Activated gamma-delta T cell treated with Interleukin-2 at 50 U/mL for 16 hours (primary cell): ENCODE measurements at regions not wholly inside any gene's neighbourhood (a gene's known extent, or its start where the extent isn't known, plus 50 kb on each side); places are given as distances from the start of the nearest gene placed in this dataset.

Experiments used
- DNase-seq: peaks from one replicate; pipeline ENCODE4 v3.0.0-alpha.2; 2020

DNA sequence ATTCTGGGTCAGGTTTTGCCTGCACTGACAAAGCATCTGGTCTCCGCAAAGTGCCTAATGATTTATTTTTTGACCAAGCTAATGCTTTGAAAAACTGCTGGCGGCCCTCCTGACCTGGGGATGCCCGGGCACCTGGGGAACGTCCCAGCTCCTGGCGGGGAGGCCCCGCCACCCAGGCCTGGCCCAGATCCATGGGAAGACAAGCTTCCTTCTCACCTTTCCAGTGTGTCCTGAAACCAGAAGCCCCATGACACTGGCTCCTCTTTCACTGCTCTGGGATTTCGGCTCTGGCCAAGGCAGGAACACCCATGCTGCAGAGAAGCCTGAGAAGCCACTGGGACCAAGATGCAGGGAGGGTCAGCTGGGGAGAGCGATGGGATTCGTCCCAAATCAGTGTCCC lies 144.1 kb downstream of the SEC61B start:
- DNase-seq: no peak

DNA sequence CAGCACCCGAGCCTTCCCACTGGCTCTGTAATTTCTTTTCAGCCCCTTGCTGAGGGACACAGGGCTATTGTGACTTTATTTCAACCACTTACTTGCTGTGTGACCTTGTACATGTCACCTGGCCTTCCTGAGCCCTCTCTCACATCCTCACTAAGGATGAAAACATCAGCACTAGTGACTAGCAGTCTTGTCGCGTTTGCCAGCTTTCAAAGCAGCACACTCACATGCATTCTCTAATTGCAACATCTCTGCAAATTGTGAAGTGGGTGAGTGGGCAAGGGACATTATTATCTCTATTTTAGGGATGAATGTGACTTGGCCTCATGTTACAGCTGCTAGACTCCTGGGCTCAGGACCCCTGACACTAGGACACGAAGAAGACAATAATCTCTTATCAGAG lies 144.5 kb downstream of the SEC61B start:
- DNase-seq: no peak

DNA sequence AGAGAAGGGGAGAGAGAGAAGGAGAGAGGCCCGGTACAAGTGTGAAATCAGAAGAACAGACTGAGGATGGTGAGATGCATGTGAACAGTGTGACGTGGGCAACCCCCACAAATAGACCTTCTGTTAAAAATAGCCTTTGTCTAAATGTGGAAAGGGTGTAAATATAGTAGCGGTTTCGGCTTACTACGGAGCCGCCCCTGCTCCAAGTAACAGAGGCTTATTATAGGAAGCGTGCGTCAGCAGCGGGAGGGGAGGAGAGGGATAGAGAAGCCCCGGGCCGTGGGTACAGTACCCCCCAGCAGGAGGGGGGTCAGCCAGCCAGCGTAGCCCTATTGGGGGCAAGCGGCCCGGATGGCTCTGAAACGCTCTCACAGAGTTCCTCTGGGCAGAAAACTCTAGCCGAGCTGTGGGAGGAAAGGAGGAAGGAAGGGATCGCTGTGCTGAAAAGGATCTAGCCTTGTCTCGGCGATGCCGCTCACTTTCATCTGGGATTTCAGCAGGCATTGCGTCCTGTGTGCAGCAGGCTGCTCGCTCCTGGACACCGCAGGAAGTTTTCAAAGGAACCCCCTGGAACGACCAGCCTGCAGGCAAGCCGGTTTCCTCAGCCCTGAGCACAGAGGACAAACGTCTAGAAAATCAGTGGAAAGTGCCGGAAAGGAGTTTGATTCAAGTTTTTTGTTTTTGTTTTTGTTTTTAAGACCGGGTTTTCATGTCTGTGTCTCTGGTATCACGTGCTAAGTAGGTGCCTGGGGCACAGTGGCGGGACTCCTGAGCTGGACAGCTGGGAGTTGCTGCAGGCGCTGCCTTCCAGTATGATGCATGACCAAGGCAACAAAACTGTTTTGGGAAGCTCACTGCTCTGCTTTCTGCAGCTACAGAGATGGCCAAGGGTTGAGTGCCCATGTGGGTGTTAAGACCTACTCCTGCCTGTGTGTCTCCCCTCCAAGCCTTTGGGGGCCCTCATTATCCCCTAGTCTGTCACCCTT lies 146.6 kb downstream of the SEC61B start:
- DNase-seq: no peak

DNA sequence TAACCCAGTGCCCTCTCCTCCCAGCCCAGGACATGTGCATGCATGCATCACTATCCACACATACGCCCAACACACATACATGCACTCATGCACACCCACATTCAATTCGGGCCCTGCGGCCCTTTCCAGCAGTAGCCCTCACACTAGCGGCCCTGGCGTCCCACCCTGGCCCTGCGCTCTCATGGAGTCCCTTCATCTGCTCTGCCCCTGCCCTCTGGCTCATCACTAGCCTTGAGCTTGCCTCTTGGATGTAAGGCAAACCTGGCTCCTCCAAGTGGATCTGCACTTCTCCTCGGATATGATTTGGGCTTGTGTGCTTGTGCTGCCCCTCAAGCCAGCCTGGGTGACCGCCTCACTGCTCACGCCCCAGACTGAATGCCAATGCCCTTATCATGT lies 147.2 kb downstream of the SEC61B start:
- no peak for DNase-seq

DNA sequence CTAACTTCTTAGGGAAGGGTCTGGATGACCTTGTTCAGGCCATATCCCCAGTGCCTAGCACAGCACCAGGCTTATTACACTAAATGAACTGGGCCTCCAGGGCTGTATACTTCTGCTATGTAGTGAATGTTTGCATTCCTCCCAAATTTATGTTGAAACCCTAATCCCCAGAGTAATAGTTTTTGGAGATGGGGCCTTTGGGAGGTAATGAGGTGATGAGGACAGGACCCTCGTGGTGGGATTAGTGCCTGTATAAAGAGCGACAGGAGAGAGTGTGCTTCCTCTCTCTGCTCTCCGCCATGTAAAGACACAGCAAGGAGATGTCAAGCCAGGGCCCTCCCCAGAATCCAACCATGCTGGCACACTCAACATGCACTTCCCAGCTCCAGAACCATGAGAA lies 148.3 kb downstream of the SEC61B start:
- DNase-seq: no peak

DNA sequence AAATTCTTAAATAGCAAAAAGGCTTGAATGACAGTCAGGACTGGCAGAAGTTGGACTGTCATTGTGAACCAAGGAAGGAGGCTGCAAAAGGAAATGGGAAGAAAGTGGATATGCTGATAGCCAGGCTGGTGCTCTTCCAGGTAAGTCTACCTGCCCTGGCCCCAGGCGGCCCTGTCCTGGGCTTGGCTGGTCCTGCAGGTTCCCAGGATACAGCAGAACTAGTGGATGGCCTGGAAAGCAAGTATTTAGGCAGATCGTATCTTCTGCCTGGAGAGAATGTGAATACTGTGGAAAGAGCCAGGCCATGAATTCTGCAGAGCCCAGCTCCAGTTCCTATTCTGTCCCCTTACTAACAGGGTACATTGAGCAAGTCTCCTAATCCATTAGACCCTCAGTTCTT lies 149.3 kb downstream of the SEC61B start:
- no peak for DNase-seq

DNA sequence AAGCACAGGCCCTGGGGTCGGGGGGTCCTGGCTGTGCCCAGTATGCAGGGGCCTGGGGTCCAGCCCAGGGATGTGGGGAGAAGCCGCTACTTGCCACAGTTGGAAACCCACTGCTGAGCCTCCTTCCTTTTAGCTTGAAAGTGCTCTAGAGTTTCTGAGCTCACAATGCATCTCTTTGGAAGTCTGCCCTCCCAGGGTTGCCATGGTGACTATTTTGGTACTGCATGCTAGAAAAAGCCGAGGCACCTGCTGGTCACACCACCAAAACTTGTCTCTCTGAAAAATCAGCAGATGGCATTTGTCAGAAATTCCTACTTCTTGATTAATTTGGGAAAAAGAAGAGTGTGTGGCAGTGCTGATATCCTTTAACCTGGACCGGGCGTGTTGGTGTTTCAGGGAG lies 151.8 kb downstream of the SEC61B start:
- DNase-seq: no peak

DNA sequence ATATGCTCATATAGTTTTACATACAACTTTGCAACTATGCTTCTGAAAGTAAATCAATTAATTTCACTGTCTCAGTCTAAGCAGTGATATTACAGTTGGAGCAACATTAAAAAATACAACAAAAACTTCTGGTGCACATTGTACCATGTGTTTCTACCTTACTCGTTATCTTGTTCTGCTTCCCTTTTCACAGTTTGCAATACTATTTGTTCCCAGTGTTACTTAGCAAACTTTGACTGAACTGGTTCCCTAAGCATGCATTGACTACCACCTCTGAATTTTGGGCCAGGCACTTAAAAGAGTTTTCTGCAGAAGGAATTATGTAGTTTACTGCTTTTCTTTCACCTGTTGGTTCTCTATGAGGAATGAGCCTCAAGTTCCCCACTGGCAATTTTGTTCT lies 152.7 kb downstream of the SEC61B start:
- no peak for DNase-seq

DNA sequence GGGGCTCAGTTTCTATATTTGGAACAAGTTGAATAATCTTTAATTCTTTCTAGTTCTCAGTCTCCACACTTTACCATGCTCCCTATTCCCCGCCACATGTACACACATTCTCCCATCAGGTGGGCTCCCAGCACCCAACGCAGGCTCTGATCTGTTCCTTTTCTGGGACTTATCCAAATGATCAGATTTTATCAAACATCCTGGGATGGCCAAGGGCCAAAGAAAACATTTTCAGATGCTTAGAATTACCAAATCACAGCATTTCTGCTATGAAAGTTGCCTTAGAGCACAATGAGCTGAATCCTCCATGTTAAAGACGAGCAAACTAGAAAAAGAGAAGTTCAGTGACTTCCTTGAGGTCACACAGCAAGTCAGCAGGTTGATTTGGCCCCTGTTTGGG lies 153.4 kb downstream of the SEC61B start:
- DNase-seq: no peak

DNA sequence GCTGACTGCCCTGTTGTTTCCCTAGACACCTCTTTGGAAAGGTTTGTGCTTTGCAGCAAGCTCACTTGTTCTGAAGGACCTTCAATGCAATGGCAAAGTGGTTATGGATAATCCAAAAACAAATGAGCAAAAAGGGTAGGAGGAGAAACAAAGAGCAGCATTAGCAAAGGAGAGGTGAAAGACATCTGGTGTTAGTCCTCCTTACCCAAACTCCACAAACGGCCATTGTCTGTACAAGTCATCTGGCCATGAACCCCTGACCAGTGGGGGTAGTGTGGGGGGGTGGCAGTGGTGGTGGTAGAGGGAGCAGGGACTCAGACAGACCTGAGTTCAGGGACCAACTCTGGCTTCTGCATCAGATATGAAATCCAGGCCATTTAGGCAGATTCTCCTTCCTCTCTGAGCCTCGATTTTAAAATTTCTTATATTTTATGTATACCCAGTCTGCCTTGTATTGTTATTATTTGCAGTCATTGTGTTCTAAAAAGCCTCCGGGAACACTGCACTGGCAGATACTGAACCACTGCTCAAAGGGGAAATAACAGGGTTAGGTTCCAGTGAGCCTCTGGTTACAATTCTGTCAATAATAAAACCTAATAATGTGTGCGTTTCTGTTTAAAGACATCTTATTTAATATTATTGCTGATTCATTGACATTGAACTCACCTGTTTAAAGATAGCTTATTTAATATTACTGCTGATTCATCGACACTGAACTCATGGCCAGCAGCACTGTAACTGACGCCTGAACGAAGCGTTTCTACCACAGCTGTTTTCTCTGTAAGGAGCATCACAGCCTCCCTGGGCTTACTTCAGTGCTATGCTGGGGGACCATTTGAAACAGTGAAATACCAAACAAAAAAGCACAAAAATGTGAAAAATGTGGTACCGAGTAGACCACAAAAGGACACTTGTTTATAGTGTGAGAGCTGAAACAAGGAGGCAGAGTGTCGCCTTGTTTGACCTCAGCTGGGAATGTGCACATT lies 156.0 kb downstream of the SEC61B start:
- DNase-seq: no peak

DNA sequence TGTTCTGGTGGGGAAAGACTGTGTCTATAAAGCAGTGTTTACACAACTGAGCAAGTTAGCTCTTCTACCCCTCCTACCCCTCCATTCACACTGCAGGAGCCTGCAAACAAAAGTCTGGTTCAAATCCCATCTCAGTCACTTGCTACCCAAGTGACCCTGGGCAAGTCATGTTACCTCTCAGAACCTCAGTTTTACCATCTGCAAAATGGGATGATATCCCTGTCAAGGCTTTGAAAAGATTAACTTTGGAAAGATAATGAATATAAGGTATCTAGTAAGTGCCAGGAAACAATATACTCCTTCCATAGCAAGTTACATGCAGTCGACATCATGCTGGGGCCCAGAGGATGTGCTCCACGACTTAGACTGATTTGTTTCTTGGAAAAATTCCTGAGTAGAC lies 161.5 kb downstream of the SEC61B start:
- DNase-seq: no peak

DNA sequence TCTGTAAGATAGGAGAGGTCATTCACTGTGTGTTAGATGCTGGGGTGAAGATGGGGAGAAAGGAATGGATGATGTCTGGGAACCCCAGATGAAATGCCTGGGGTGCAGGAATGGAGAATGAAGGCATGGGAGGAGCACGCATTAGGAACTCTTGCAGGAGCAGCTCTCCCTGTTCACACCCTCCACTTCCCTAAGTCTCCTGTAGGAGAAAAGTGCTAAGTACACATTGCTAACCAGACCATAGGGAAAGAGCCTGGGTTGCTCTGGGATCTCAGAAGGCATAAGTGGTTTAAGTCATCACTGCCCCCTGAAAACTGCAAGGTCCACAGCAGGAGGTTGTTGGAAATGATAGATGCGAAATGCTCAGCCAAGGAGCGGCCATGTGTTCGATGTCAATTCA lies 163.1 kb downstream of the SEC61B start:
- DNase-seq: no peak

DNA sequence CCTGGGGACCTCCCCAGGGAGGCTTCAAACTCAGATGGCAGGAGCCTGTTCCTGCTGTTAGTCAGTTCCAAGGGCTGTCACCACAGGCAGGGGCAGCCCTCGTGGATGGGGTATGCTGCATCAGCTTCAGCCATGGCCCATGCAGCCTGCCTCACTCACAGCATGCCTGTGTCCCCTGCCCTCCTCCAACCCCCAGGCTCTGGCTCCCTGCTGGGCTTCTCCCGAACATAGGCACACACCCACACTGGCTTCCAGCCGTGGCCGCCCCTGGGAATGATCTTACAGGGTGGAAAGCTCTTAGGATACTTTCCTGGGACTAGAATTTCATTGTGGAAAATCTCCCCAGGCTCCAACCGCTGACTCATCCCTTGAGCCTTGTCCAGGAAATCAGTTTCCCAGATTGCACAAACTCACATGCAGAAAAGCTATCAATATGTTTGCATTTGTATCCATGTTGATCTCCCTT lies 163.8 kb downstream of the SEC61B start:
- DNase-seq: no peak

DNA sequence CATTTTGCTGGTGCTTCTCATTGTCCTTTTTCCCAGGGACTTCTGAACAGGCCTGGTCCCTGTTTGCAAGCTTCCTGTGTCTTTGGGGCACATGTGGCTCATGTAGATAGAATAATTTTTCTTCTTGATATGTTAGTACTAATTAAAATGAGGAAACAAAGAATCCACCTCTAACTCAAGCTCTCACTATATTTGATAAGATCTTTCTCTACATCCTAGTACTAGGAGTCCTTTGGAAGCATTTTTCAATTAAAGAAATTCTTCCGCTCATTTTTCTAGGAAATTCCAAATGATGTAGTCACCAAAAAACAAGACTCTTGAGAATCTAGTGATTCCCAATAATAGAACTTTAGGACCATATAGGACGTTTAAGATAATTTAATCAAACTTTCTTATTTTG lies 165.3 kb downstream of the SEC61B start:
- DNase-seq: no peak

DNA sequence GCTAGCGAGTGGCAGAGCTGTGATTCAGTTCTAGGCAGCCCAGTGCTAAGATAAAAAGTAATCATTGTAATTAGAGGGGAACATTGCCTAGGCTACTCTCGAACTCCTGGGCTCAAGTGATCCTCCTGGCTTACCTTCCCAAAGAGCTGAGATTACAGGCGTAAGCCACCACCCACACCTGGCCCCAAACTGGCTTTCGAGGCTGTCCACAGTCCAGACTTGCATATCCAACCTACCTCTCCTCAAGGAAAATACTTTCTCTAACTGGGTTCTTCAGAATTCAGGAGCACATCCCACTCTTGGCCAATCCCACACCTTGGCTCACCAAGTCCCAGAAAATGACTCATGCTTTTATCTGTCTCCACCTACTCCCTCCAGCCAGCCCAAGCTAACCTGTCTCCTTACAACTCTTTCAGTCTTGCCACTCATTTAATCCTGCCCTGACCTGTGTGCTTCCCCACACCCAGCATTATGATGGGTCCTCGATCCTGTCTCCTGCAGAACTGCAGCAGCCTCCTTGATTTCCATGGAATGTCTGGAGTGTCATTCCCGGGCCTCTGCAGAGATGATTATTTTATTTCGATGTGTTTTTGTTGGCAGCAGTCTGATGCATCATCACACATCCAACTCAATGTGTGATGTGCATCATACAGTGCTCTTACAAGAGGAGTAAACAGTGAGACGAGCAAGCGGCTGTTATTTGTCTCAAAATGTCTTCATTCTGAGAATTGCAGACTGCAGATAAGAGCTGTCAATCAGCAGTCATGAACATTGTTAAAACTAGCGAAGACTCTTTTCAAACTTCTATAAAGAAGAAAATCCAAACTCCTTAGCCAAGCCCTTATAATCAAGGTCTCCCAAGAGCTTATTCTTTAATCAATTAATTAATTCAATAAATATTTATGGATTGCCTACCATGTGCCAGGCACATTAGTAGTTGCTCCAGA lies 167.3 kb downstream of the SEC61B start:
- DNase-seq: no peak

DNA sequence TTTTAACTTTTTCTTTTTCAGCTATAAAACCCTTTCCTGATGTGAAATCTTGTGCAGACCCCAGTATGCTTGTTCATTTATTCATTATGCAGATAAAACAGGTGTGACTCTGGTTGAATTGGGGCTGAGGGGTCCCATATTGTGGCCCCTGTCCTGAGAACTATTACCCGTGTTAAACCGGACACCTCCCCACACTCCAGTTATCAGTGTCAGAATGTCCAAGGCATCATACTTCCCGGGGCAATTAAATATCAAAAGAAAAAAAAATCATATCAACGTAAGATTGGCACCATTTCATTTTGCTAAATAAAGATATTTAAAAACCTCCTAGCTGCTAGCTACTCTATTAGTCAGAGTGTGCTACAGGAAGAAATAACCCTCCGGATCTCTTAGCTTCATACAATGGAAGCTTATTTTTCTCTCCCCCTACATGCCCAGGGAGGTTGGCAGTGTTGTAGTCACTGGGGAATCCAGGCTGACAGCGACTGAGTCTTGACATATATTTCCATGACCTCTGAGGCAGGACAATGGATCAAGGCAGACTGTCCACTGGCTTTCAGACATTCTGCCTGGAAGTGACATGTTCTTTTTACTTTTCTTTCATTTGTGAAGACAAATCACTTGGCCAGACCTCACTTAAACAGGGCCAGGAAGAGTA lies 170.0 kb downstream of the SEC61B start:
- no peak for DNase-seq

DNA sequence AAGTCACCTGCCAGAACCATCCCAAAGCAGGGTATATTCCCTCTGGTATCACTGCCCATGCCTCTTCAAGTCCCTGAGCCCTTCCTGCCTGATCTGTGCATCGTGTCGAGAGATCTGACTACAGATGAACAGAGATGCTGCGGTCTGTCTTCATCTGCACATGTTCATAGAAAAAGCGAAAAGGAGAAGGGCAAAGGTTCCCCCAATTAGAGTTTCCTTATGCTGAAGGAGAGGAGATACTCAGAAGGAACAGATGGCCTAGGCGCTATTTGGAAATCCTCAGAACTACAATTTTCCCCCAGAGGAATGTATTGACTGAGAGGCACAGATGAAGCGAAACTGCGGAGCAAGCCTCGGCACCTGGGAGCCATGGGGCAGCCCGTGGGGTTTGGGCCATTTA lies 170.9 kb downstream of the SEC61B start:
- DNase-seq: no peak

DNA sequence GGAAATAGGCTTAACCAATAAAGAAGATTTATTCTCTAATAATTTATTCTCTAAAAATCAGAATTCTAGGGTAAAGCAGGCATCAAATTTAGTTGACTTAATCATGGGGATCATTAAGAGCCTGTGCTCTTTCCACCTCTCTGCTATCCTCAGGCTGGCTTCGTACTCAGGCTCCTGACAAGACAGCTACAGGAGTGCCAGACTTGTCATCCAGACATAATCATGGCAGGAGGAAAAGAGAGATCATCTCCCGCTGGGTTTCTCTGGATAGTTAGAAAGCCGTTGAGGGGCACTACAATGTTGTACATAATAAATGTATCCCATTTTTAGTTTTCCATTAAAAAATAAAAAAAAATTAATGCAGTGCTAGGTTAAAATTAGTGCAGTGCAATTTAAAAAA lies 171.9 kb downstream of the SEC61B start:
- no peak for DNase-seq

DNA sequence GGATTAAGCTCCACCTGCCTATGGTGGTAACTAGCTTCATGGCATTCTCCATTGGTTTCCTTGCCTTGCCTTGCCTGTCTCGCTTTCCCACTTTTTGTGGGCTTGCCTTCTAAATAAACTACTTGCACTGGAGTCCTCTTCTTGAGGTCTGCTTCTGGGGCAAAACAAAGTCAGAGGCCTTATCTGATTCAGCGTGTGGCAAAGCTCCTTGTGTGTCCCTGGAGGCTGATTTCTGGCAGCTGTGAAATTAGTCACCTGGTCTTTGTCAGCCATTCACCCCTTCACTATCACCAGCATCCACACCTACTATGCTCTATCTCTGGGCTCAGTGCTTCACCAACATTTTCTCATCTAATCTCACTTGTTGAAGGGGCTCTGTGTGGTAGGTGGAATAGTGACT lies 176.2 kb downstream of the SEC61B start:
- no peak for DNase-seq

DNA sequence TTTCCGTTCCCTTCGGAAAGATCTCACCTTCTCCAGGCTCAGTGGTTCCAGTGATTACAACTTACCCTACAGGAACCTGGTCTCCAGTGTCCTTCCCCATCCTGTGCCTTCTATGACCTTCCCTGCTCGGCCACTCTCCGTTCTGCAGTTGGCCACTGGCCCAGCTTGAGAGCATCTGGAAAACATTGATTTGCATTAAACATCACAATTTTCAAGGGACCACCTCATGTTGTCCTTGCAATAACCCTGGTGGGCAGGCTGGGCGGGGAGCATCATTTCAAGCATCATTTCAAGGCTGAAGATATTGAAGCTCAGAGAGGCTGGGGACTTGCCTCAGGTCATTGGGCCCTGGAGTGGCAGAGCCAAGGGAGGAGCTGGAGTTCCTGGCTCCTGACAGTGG lies 177.4 kb downstream of the SEC61B start:
- no peak for DNase-seq

DNA sequence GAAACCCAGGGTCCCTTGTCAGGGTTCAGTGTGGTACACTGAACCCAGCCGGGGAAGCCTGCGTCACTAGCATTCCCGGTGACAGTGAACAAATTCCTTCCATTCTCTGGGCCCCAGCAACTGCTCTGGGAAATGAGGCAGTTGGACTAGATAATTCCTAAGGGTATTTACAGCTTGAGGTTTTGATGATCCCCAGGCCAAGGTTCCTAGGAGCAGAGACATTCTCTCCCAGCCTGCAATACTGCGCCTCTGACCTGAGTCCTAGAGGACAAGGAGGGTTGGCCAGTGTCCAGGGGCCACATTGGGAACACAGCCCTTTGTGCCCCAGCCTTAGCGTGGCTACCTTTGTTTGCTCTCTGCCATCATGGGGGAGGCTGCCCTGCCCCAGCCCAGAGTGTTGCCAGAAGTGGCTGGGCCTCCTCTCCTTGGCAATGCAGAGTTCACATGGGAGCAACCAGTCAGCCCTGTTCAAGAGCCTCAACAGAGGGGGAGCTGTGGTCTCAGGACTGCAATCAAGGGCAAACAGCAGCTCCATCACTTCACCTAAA lies 178.2 kb downstream of the SEC61B start:
- DNase-seq: no peak
